IMR-90 (cell line): ENCODE measurements at regions not wholly inside any gene's neighbourhood (a gene's known extent, or its start where the extent isn't known, plus 50 kb on each side); places are given as distances from the start of the nearest gene placed in this dataset.

ENCODE experiments used
- ATAC-seq: fragments of 200-7000 bp; cut with Tn5 transposase; 2 replicates; pipeline ENCODE4 v1.9.1; 2020; ENCODE audit warnings: low read depth, mild to moderate bottlenecking, moderate library complexity
- BruUV-seq: library from RNA; stranded (reverse); fragments of 400-500 nt; replicated peaks from 2 replicates; lab custom pipeline; 2021; lab: Mats Ljungman, UMichigan
- CTCF ChIA-PET: fragments of 300-600 bp; formaldehyde crosslinking; extraction: SDS; loops from one replicate; lab custom pipeline; 2021; ENCODE audit warnings: antibody characterized with exemption; lab: Yijun Ruan, JAX
- POLR2A ChIA-PET: fragments of 300-600 bp; sonication (Branson Sonifier 250); formaldehyde crosslinking; loops from one replicate; lab custom pipeline; 2022; ENCODE audit warnings: antibody characterized with exemption; ENCODE audit not compliant: unreplicated experiment; lab: Charles Lee
- DNase-seq: peaks from one replicate; pipeline ENCODE4 v3.0.0; 2013
- H2AFZ ChIP-seq: replicated peaks from 2 replicates; pipeline ENCODE3; 2013; ENCODE audit warnings: low read length, mild to moderate bottlenecking; ENCODE audit not compliant: poor library complexity
- H2AK5ac ChIP-seq: 2 replicates; pipeline ENCODE4 v1.6.1; 2013; ENCODE audit warnings: low read depth, low read length, inconsistent platforms
- H2AK9ac ChIP-seq: replicated peaks from 2 replicates; pipeline ENCODE3; 2013; ENCODE audit warnings: mild to moderate bottlenecking, low read depth, low read length, moderate library complexity; ENCODE audit not compliant: poor library complexity
- H2BK120ac ChIP-seq: 2 replicates; pipeline ENCODE4 v1.6.1; 2013; ENCODE audit warnings: low read depth, low read length, inconsistent platforms
- H2BK15ac ChIP-seq: 3 replicates; pipeline ENCODE4 v1.6.1; 2013; ENCODE audit warnings: low read depth, low read length, inconsistent platforms
- H2BK20ac ChIP-seq: 2 replicates; pipeline ENCODE4 v1.6.1; 2013; ENCODE audit warnings: low read depth, mild to moderate bottlenecking, inconsistent platforms, low read length, moderate library complexity
- H2BK5ac ChIP-seq: 2 replicates; pipeline ENCODE4 v1.6.1; 2013; ENCODE audit warnings: mild to moderate bottlenecking, low read depth, low read length, inconsistent platforms; ENCODE audit not compliant: poor library complexity, severe bottlenecking
- H3K14ac ChIP-seq: replicated peaks from 2 replicates; pipeline ENCODE4 v1.6.1; 2013; ENCODE audit warnings: low read depth, low read length, inconsistent platforms
- H3K18ac ChIP-seq: 2 replicates; pipeline ENCODE4 v1.6.1; 2013; ENCODE audit warnings: low read depth, low read length, control low read depth
- H3K23ac ChIP-seq: 2 replicates; pipeline ENCODE4 v1.6.1; 2013; ENCODE audit warnings: low read depth, low read length, inconsistent platforms
- H3K27ac ChIP-seq: 2 replicates; pipeline ENCODE4 v1.5.1; 2013; ENCODE audit warnings: mild to moderate bottlenecking, control low read depth, low read length; ENCODE audit not compliant: insufficient read depth
- H3K27me3 ChIP-seq: 2 replicates; pipeline ENCODE4 v1.6.1; 2013; ENCODE audit warnings: low read length; ENCODE audit not compliant: control insufficient read depth, insufficient read depth
- H3K36me3 ChIP-seq: 2 replicates; pipeline ENCODE4 v1.6.1; 2013; ENCODE audit warnings: low read length, mixed read lengths; ENCODE audit not compliant: control insufficient read depth, insufficient read depth
- H3K4ac ChIP-seq: 2 replicates; pipeline ENCODE4 v1.6.1; 2013; ENCODE audit warnings: low read depth, low read length, inconsistent platforms
- H3K4me1 ChIP-seq: 2 replicates; pipeline ENCODE4 v1.6.1; 2013; ENCODE audit warnings: low read length, mixed read lengths; ENCODE audit not compliant: control insufficient read depth, insufficient read depth
- H3K4me2 ChIP-seq: 2 replicates; pipeline ENCODE4 v1.6.1; 2013; ENCODE audit warnings: low read depth, mild to moderate bottlenecking, control low read depth, low read length, moderate library complexity
- H3K4me3 ChIP-seq: 2 replicates; pipeline ENCODE4 v1.5.1; 2013; ENCODE audit warnings: low read depth, mild to moderate bottlenecking, control low read depth, low read length, moderate library complexity; ENCODE audit not compliant: insufficient read depth
- H3K56ac ChIP-seq: 2 replicates; pipeline ENCODE4 v1.6.1; 2013; ENCODE audit warnings: low read length, inconsistent platforms; ENCODE audit not compliant: insufficient read depth; ENCODE audit errors: extremely low read depth
- H3K79me1 ChIP-seq, 2 experiments: 2 replicates each; pipeline ENCODE4 v1.6.1; 2013; ENCODE audit warnings: low read length in 2 of 2, inconsistent platforms in 1 of 2, low read depth in 1 of 2
- H3K9ac ChIP-seq: 2 replicates; pipeline ENCODE4 v1.6.1; 2013; ENCODE audit warnings: low read depth, low read length, control low read depth
- H3K9me1 ChIP-seq: 2 replicates; pipeline ENCODE4 v1.6.1; 2013; ENCODE audit warnings: low read length, inconsistent platforms; ENCODE audit not compliant: insufficient read depth
- H3K9me3 ChIP-seq: 2 replicates; pipeline ENCODE4 v1.6.1; 2013; ENCODE audit warnings: low read length; ENCODE audit not compliant: control insufficient read depth, insufficient read depth
- H4K20me1 ChIP-seq: 2 replicates; pipeline ENCODE4 v1.6.1; 2013; ENCODE audit warnings: low read length, inconsistent platforms; ENCODE audit not compliant: insufficient read depth
- H4K5ac ChIP-seq: 2 replicates; pipeline ENCODE4 v1.6.1; 2013; ENCODE audit warnings: mild to moderate bottlenecking, low read depth, low read length, control low read depth
- H4K8ac ChIP-seq, 2 experiments: 2 replicates each; pipeline ENCODE4 v1.6.1; 2013; ENCODE audit warnings: low read depth in 2 of 2, low read length in 2 of 2, control low read depth in 1 of 2, inconsistent platforms in 1 of 2
- H4K91ac ChIP-seq: 2 replicates; pipeline ENCODE4 v1.6.1; 2013; ENCODE audit warnings: low read depth, low read length, inconsistent platforms; ENCODE audit not compliant: insufficient read depth
- MXI1 ChIP-seq: IDR thresholded peaks from 2 replicates; pipeline ENCODE4 v1.6.1; 2012; ENCODE audit warnings: low read depth, mild to moderate bottlenecking, low read length, moderate library complexity, borderline replicate concordance
- POLR2A ChIP-seq: IDR thresholded peaks from 2 replicates; pipeline ENCODE4 v1.6.1; 2012; ENCODE audit warnings: mild to moderate bottlenecking, low read depth, low read length
- RAD21 ChIP-seq: IDR thresholded peaks from 2 replicates; pipeline ENCODE4 v1.6.1; 2012; ENCODE audit warnings: low read length, improper control_type of control experiment
- SMC3 ChIP-seq: fragments of 150-350 bp; IDR thresholded peaks from 2 replicates; pipeline ENCODE4 v1.6.1; 2016; ENCODE audit warnings: low read depth, mild to moderate bottlenecking, antibody characterized with exemption, low read length, moderate library complexity
- USF2 ChIP-seq: fragments of 150-350 bp; IDR thresholded peaks from 2 replicates; pipeline ENCODE4 v1.6.1; 2017; ENCODE audit warnings: mild to moderate bottlenecking, antibody characterized with exemption, low read length, low read depth
- WGBS, 2 experiments: methylation state at CpG; one replicate each; pipeline versions ENCODE4 v1.1.5 to v1.1.7; 2013; ENCODE audit warnings: missing lambda C conversion rate in 2 of 2; ENCODE audit not compliant: insufficient read length in 1 of 2; ENCODE audit errors: extremely low coverage in 2 of 2; 5-methylcytosine and 5-hydroxymethylcytosine counted together
- dilution Hi-C: fragments of 300-500 bp; cut with HindIII; formaldehyde crosslinking; loops from one replicate; pipeline ENCODE4 v1.14.3; 2018; ENCODE audit warnings: low sequenced_read_pairs; ENCODE audit not compliant: unreplicated experiment
- in situ Hi-C: fragments of 300-500 bp; cut with MboI; formaldehyde crosslinking; loops from 3 replicates; pipeline ENCODE4 v1.14.3; 2019; ENCODE audit warnings: low sequenced_read_pairs, inconsistent platforms, mixed read lengths
- intact Hi-C: fragments of 100-400 bp; cut with micrococcal nuclease; formaldehyde crosslinking; loops from 2 replicates; pipeline ENCODE4 v1.10.0; 2022
- TF ChIP-seq, protein P1 (sequence below): conservative IDR thresholded peaks from 2 replicates; pipeline ENCODE4 v1.5.1; 2012; ENCODE audit warnings: mild to moderate bottlenecking, low read depth, low read length, improper control_type of control experiment

GRCh38 chr16:17827313-17827712 lies 356.6 kb upstream of the XYLT1 start:
- no peak overlapping the region for H3K4me3 ChIP-seq
- H2AK5ac ChIP-seq, result no peak overlapping the region; the same call in 1 of the 2 replicates

More at GRCh38 chr16:17827313-17827712, 356.6 kb upstream of the XYLT1 start:
- H2BK15ac ChIP-seq, result no peak overlapping the region
- H3K36me3 ChIP-seq, result no peaks in the 10 kb centered on the region
- H3K27ac ChIP-seq, result no peak overlapping the region
- H3K4me1 ChIP-seq, result no peaks in the 10 kb centered on the region
- TF ChIP-seq USF2 (no peak), MXI1 (no peak), SMC3 (no peak), RAD21 (no peak), POLR2A (no peak)
- TF ChIP-seq, protein P1, sequence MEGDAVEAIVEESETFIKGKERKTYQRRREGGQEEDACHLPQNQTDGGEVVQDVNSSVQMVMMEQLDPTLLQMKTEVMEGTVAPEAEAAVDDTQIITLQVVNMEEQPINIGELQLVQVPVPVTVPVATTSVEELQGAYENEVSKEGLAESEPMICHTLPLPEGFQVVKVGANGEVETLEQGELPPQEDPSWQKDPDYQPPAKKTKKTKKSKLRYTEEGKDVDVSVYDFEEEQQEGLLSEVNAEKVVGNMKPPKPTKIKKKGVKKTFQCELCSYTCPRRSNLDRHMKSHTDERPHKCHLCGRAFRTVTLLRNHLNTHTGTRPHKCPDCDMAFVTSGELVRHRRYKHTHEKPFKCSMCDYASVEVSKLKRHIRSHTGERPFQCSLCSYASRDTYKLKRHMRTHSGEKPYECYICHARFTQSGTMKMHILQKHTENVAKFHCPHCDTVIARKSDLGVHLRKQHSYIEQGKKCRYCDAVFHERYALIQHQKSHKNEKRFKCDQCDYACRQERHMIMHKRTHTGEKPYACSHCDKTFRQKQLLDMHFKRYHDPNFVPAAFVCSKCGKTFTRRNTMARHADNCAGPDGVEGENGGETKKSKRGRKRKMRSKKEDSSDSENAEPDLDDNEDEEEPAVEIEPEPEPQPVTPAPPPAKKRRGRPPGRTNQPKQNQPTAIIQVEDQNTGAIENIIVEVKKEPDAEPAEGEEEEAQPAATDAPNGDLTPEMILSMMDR, result no peak
- ATAC-seq, result no peak
- no peak overlapping the region for H2BK120ac ChIP-seq
- no peak overlapping the region for H3K56ac ChIP-seq
- H3K9ac ChIP-seq, result no peak overlapping the region
- no peaks in the 10 kb centered on the region for H4K20me1 ChIP-seq
- no peak overlapping the region for H2AK9ac ChIP-seq
- no peak overlapping the region for H4K5ac ChIP-seq
- DNase-seq, result peak; percentile 63
- CTCF ChIA-PET, result interaction anchor here (1.0 kb wide), 1 partner anchor 70 kb away, joined by 3 read pairs; no protein-coding TSS in a partner anchor
- H3K9me3 ChIP-seq, result no peaks in the 10 kb centered on the region
- dilution Hi-C loops (no loop called here), intact Hi-C loops (no loop called here), in situ Hi-C loops (loop anchor here (10.0 kb wide), 1 partner anchor 63 kb away; no protein-coding TSS in a partner anchor)
- no peaks in the 10 kb centered on the region for H3K79me1 ChIP-seq
- H3K4ac ChIP-seq, result 0 out of 2 replicates have a peak overlapping the region, but pooled peaks have one; percentile 54
- BruUV-seq, result no TSS peak
- no peak overlapping the region for H2BK5ac ChIP-seq
- no peak overlapping the region for H4K8ac ChIP-seq
- no peak overlapping the region; the same call in 1 of the 2 replicates for H3K14ac ChIP-seq
- POLR2A ChIA-PET, result no interaction called here
- H2BK20ac ChIP-seq, result 0 out of 2 replicates have a peak overlapping the region, but pooled peaks have one; percentile 76
- H2AFZ ChIP-seq, result no peak overlapping the region
- WGBS, 2 experiments, result no CpG with 5 or more reads among the region's 1 CpG
- H3K9me1 ChIP-seq, result no peaks in the 10 kb centered on the region
- H3K18ac ChIP-seq, result no peak overlapping the region
- no peaks in the 10 kb centered on the region for H3K27me3 ChIP-seq
- no peak overlapping the region for H3K4me2 ChIP-seq
- no peak overlapping the region for H3K23ac ChIP-seq
- H4K91ac ChIP-seq, result no peak overlapping the region
